H9 (cell line): ENCODE measurements at regions not wholly inside any gene's neighbourhood (a gene's known extent, or its start where the extent isn't known, plus 50 kb on each side); places are given as distances from the start of the nearest gene placed in this dataset.

Experiments used
- DNase-seq: peaks from one replicate; pipeline ENCODE4 v3.0.0-alpha.2; 2017
- H2AFZ ChIP-seq: one replicate; pipeline ENCODE4 v1.6.1; 2013; ENCODE audit warnings: mild to moderate bottlenecking, low read length, control low read depth, moderate library complexity
- H2AK5ac ChIP-seq: 2 replicates; pipeline ENCODE4 v1.6.1; 2013; ENCODE audit warnings: low read length, control low read depth, mixed read lengths; ENCODE audit not compliant: insufficient read length
- H2BK120ac ChIP-seq: one replicate; pipeline ENCODE4 v1.6.1; 2013; ENCODE audit warnings: low read depth, mild to moderate bottlenecking, low read length, control low read depth, inconsistent platforms; ENCODE audit not compliant: poor library complexity, severe bottlenecking
- H2BK12ac ChIP-seq: 2 replicates; pipeline ENCODE4 v1.6.1; 2013; ENCODE audit warnings: low read length, control low read depth, mixed read lengths, low read depth; ENCODE audit not compliant: insufficient read length
- H2BK15ac ChIP-seq: 2 replicates; pipeline ENCODE4 v1.6.1; 2013; ENCODE audit warnings: low read depth, low read length, control low read depth
- H2BK20ac ChIP-seq: one replicate; pipeline ENCODE4 v1.6.1; 2013; ENCODE audit warnings: low read depth, mild to moderate bottlenecking, low read length, control low read depth, inconsistent platforms; ENCODE audit not compliant: poor library complexity, severe bottlenecking
- H2BK5ac ChIP-seq: 2 replicates; pipeline ENCODE4 v1.6.1; 2013; ENCODE audit warnings: low read length, control low read depth, mixed read lengths; ENCODE audit not compliant: insufficient read length
- H3K14ac ChIP-seq: 2 replicates; pipeline ENCODE4 v1.6.1; 2013; ENCODE audit warnings: low read length, control low read depth; ENCODE audit not compliant: insufficient read depth
- H3K18ac ChIP-seq: 2 replicates; pipeline ENCODE4 v1.6.1; 2013; ENCODE audit warnings: low read depth, mild to moderate bottlenecking, mixed read lengths, low read length, control low read depth; ENCODE audit not compliant: insufficient read length
- H3K23ac ChIP-seq: 2 replicates; pipeline ENCODE4 v1.6.1; 2013; ENCODE audit warnings: low read length, control low read depth, mixed read lengths, low read depth; ENCODE audit not compliant: insufficient read length
- H3K23me2 ChIP-seq: 2 replicates; pipeline ENCODE4 v1.6.1; 2013; ENCODE audit warnings: low read depth, mild to moderate bottlenecking, mixed read lengths, low read length, control low read depth; ENCODE audit not compliant: insufficient read length, poor library complexity, severe bottlenecking
- H3K27ac ChIP-seq: 2 replicates; pipeline ENCODE4 v1.5.1; 2013; ENCODE audit warnings: low read length, control low read depth, mixed read lengths, low read depth; ENCODE audit not compliant: insufficient read length
- H3K27me3 ChIP-seq: 2 replicates; pipeline ENCODE4 v1.6.1; 2013; ENCODE audit warnings: low read length, control low read depth, inconsistent platforms; ENCODE audit not compliant: insufficient read depth
- H3K4ac ChIP-seq: 2 replicates; pipeline ENCODE4 v1.6.1; 2013; ENCODE audit warnings: low read depth, mild to moderate bottlenecking, control low read depth, inconsistent platforms, low read length, moderate library complexity
- H3K4me1 ChIP-seq: 2 replicates; pipeline ENCODE4 v1.6.1; 2013; ENCODE audit warnings: low read length, control low read depth, inconsistent platforms; ENCODE audit not compliant: insufficient read depth
- H3K4me2 ChIP-seq: 2 replicates; pipeline ENCODE4 v1.6.1; 2013; ENCODE audit warnings: low read length, control low read depth, mixed read lengths; ENCODE audit not compliant: insufficient read length, insufficient read depth
- H3K56ac ChIP-seq: 2 replicates; pipeline ENCODE4 v1.6.1; 2013; ENCODE audit warnings: low read depth, mild to moderate bottlenecking, mixed read lengths, low read length, control low read depth; ENCODE audit not compliant: insufficient read length
- H3K79me1 ChIP-seq: 2 replicates; pipeline ENCODE4 v1.6.1; 2013; ENCODE audit warnings: low read depth, mild to moderate bottlenecking, moderate library complexity, low read length, control low read depth, inconsistent platforms; ENCODE audit not compliant: insufficient read depth, poor library complexity, severe bottlenecking
- H3K79me2 ChIP-seq: 2 replicates; pipeline ENCODE4 v1.6.1; 2013; ENCODE audit warnings: low read length, control low read depth, inconsistent platforms; ENCODE audit not compliant: insufficient read depth
- H3K9ac ChIP-seq: 2 replicates; pipeline ENCODE4 v1.6.1; 2013; ENCODE audit warnings: low read length, control low read depth, mixed read lengths; ENCODE audit not compliant: insufficient read length; ENCODE audit errors: extremely low read depth
- H3K9me3 ChIP-seq: one replicate; pipeline ENCODE4 v1.6.1; 2013; ENCODE audit warnings: low read depth, low read length, inconsistent platforms; ENCODE audit not compliant: control insufficient read depth
- H3T11ph ChIP-seq: one replicate; pipeline ENCODE4 v1.6.1; 2013; ENCODE audit warnings: mild to moderate bottlenecking, low read length, control low read depth, inconsistent platforms
- H4K20me1 ChIP-seq: one replicate; pipeline ENCODE4 v1.6.1; 2013; ENCODE audit not compliant: control insufficient read depth, insufficient read length, insufficient read depth
- H4K5ac ChIP-seq: 2 replicates; pipeline ENCODE4 v1.6.1; 2013; ENCODE audit warnings: low read depth, mild to moderate bottlenecking, mixed read lengths, low read length, control low read depth; ENCODE audit not compliant: insufficient read length
- H4K8ac ChIP-seq: replicated peaks from 2 replicates; pipeline ENCODE4 v1.6.1; 2013; ENCODE audit warnings: low read length, control low read depth, mixed read lengths, low read depth; ENCODE audit not compliant: insufficient read length
- H4K91ac ChIP-seq: 2 replicates; pipeline ENCODE4 v1.6.1; 2013; ENCODE audit warnings: low read depth, mild to moderate bottlenecking, moderate library complexity, mixed read lengths, low read length, control low read depth; ENCODE audit not compliant: insufficient read length
- H3K27ac Mint-ChIP-seq, 3 experiments: 2 replicates in 2 of 3; 3 replicates in 1 of 3; pipeline ENCODE4 v1.8.0; 2020 to 2021; ENCODE audit warnings: mixed read lengths in 3 of 3, mild to moderate bottlenecking in 1 of 3, moderate library complexity in 1 of 3
- H3K27me3 Mint-ChIP-seq: 2 replicates; pipeline ENCODE4 v1.8.0; 2021; ENCODE audit warnings: low read depth, mild to moderate bottlenecking, moderate library complexity, mixed read lengths
- H3K36me3 Mint-ChIP-seq, 3 experiments: 2 replicates in 2 of 3; 3 replicates in 1 of 3; pipeline ENCODE4 v1.8.0; 2020 to 2021; ENCODE audit warnings: low read depth in 3 of 3, mixed read lengths in 3 of 3; ENCODE audit not compliant: insufficient read depth in 1 of 3
- H3K4me1 Mint-ChIP-seq, 2 experiments: 2 replicates each; pipeline ENCODE4 v1.8.0; 2020; ENCODE audit warnings: mixed read lengths in 2 of 2
- H3K4me3 Mint-ChIP-seq, 2 experiments: 2 replicates in 1 of 2; 3 replicates in 1 of 2; pipeline ENCODE4 v1.8.0; 2020 to 2021; ENCODE audit warnings: mild to moderate bottlenecking in 2 of 2, mixed read lengths in 2 of 2, moderate library complexity in 1 of 2
- H3K9me3 Mint-ChIP-seq, 2 experiments: 2 replicates in 1 of 2; 3 replicates in 1 of 2; pipeline ENCODE4 v1.8.0; 2020; ENCODE audit warnings: mild to moderate bottlenecking in 2 of 2, mixed read lengths in 2 of 2, moderate library complexity in 1 of 2
- WGBS: extraction: QIAGEN DNeasy Blood & Tissue Kit; methylation state at CpG from one replicate; pipeline ENCODE4 v1.1.7; 2013; ENCODE audit warnings: missing lambda C conversion rate, low lambda C conversion rate, mixed read lengths; ENCODE audit not compliant: insufficient read length; ENCODE audit errors: extremely low coverage; 5-methylcytosine and 5-hydroxymethylcytosine counted together
- TF ChIP-seq, protein P1 (sequence below): fragments of 200-600 bp; sonication (generic); conservative IDR thresholded peaks from 3 replicates; pipeline ENCODE4 v1.8.0; 2021; ENCODE audit warnings: antibody characterized with exemption, mild to moderate bottlenecking

DNA sequence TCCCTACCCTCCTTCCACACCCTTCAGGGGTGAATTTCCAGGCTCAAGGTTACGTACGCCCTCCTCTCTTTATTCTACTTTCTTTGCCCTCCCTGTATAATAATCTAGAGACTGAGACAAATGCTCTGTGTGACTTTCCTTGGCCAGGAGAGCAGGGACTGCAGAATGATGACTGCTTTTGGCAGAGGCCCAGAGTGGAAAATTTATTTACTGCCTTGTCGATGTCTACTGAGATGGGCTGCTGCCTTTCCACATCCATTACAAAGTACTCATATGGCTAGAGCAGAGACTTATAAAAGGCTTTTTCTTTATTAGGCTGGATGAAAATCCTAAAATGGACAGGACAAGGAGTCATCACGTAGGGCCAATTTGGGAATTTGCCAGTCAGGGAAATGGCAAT lies 576.2 kb downstream of the TUSC7 start:
- H3T11ph ChIP-seq, result no peak overlapping the region
- no peak overlapping the region for H2BK20ac ChIP-seq
- H3K79me2 ChIP-seq, result no peaks in the 10 kb centered on the region
- H3K4ac ChIP-seq, result no peak overlapping the region
- H2AFZ ChIP-seq, result no peak overlapping the region
- no peak overlapping the region for H4K91ac ChIP-seq
- no peaks in the 10 kb centered on the region for H3K79me1 ChIP-seq
- H3K4me2 ChIP-seq, result no peak overlapping the region
- no peak for DNase-seq
- H3K27me3 ChIP-seq, result no peaks in the 10 kb centered on the region
- H2BK12ac ChIP-seq, result no peak overlapping the region
- no peak overlapping the region for H2BK5ac ChIP-seq
- WGBS, result no CpG with 5 or more reads among the region's 4 CpGs
- H2AK5ac ChIP-seq, result no peak overlapping the region
- no peak overlapping the region for H4K8ac ChIP-seq
- no peaks in the 10 kb centered on the region for H3K23me2 ChIP-seq
- TF ChIP-seq, protein P1, sequence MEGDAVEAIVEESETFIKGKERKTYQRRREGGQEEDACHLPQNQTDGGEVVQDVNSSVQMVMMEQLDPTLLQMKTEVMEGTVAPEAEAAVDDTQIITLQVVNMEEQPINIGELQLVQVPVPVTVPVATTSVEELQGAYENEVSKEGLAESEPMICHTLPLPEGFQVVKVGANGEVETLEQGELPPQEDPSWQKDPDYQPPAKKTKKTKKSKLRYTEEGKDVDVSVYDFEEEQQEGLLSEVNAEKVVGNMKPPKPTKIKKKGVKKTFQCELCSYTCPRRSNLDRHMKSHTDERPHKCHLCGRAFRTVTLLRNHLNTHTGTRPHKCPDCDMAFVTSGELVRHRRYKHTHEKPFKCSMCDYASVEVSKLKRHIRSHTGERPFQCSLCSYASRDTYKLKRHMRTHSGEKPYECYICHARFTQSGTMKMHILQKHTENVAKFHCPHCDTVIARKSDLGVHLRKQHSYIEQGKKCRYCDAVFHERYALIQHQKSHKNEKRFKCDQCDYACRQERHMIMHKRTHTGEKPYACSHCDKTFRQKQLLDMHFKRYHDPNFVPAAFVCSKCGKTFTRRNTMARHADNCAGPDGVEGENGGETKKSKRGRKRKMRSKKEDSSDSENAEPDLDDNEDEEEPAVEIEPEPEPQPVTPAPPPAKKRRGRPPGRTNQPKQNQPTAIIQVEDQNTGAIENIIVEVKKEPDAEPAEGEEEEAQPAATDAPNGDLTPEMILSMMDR, result no peak
- no peaks in the 10 kb centered on the region for H3K9me3 ChIP-seq
- Mint-ChIP-seq H3K27ac (peak overlapping the region in 1 of 3 experiments; percentile 47; a peak in 1 of 7 replicates), H3K27me3 (no peaks in the 10 kb centered on the region), H3K9me3 (no peaks in the 10 kb centered on the region), H3K36me3 (no peaks in the 10 kb centered on the region), H3K4me3 (no peak overlapping the region), H3K4me1 (no peaks in the 10 kb centered on the region)
- no peaks in the 10 kb centered on the region for H3K4me1 ChIP-seq
- no peak overlapping the region for H3K9ac ChIP-seq
- H3K56ac ChIP-seq, result no peak overlapping the region
- no peak overlapping the region for H2BK120ac ChIP-seq
- H4K20me1 ChIP-seq, result no peaks in the 10 kb centered on the region
- H3K18ac ChIP-seq, result no peak overlapping the region
- H2BK15ac ChIP-seq, result no peak overlapping the region
- H3K23ac ChIP-seq, result no peak overlapping the region
- no peak overlapping the region for H3K14ac ChIP-seq
- no peak overlapping the region for H4K5ac ChIP-seq
- no peak overlapping the region for H3K27ac ChIP-seq
